SJSA1 (cell line): ENCODE measurements at regions not wholly inside any gene's neighbourhood (a gene's known extent, or its start where the extent isn't known, plus 50 kb on each side); places are given as distances from the start of the nearest gene placed in this dataset.
"Not testable (repeated sequence)": the region's sequence is repeated elsewhere in the genome, so short reads cannot be mapped to it uniquely, and the experiment has no call there.

ENCODE experiments used
- DNase-seq, 2 experiments: peaks; one replicate each; pipeline ENCODE4 v3.0.0-alpha.2; 2015 to 2020; ENCODE audit warnings: low spot score in 2 of 2, low read depth in 1 of 2
- H3K27ac ChIP-seq: fragments of 250-450 bp; sonication (Bioruptor Pico); 2 replicates; pipeline ENCODE4 v1.5.1; 2020; ENCODE audit warnings: mild to moderate bottlenecking, moderate library complexity
- H3K27me3 ChIP-seq: fragments of 250-450 bp; sonication (Bioruptor Pico); replicated peaks from 2 replicates; pipeline ENCODE4 v1.5.1; 2020; ENCODE audit warnings: mild to moderate bottlenecking, moderate library complexity
- H3K36me3 ChIP-seq: fragments of 250-450 bp; sonication (Bioruptor Pico); 2 replicates; pipeline ENCODE4 v1.5.1; 2020; ENCODE audit warnings: mild to moderate bottlenecking
- H3K4me1 ChIP-seq: fragments of 250-450 bp; sonication (Bioruptor Pico); replicated peaks from 2 replicates; pipeline ENCODE4 v1.6.1; 2021; ENCODE audit warnings: mild to moderate bottlenecking
- H3K4me3 ChIP-seq: fragments of 250-450 bp; sonication (Bioruptor Pico); 2 replicates; pipeline ENCODE4 v1.5.1; 2020; ENCODE audit warnings: mild to moderate bottlenecking
- H3K9me3 ChIP-seq: fragments of 250-450 bp; sonication (Bioruptor Pico); replicated peaks from 2 replicates; pipeline ENCODE4 v1.5.1; 2020; ENCODE audit warnings: mild to moderate bottlenecking

GRCh38 chr5:104573949-104574709, 1011.5 kb upstream of the NUDT12 start:
- H3K36me3 ChIP-seq, result no peaks in the 10 kb centered on the region
- H3K27ac ChIP-seq, result no peak overlapping the region
- H3K27me3 ChIP-seq, result no peaks in the 10 kb centered on the region
- DNase-seq, result no peak
- 0 out of 2 replicates have a peak, but pooled peaks cover 9% of the 10 kb centered on the region for H3K9me3 ChIP-seq
- no peak overlapping the region for H3K4me3 ChIP-seq
- H3K4me1 ChIP-seq, result no peaks in the 10 kb centered on the region

- Histone ChIP-seq H3K27me3 (no peaks in the 10 kb centered on the region), H3K4me1 (no peaks in the 10 kb centered on the region), H3K36me3 (no peaks in the 10 kb centered on the region), H3K9me3 (0 out of 2 replicates have a peak, but pooled peaks cover 12% of the 10 kb centered on the region), H3K27ac (no peak overlapping the region), H3K4me3 (no peak overlapping the region)
- no peak for DNase-seq
Measured at GRCh38 chr5:104569621-104570020, 1007.0 kb upstream of the NUDT12 start.

GRCh38 chr5:104564530-104564929, 1001.9 kb upstream of the NUDT12 start:
- Histone ChIP-seq H3K4me3 (no peak overlapping the region), H3K9me3 (0 out of 2 replicates have a peak, but pooled peaks cover 4% of the 10 kb centered on the region), H3K36me3 (no peaks in the 10 kb centered on the region), H3K27me3 (no peaks in the 10 kb centered on the region), H3K27ac (no peak overlapping the region), H3K4me1 (no peaks in the 10 kb centered on the region)
- DNase-seq, result no peak

GRCh38 chr5:104556957-104557356, 994.4 kb upstream of the NUDT12 start:
- Histone ChIP-seq H3K27me3 (no peaks in the 10 kb centered on the region), H3K36me3 (no peaks in the 10 kb centered on the region)
- DNase-seq, result no peak

DNA sequence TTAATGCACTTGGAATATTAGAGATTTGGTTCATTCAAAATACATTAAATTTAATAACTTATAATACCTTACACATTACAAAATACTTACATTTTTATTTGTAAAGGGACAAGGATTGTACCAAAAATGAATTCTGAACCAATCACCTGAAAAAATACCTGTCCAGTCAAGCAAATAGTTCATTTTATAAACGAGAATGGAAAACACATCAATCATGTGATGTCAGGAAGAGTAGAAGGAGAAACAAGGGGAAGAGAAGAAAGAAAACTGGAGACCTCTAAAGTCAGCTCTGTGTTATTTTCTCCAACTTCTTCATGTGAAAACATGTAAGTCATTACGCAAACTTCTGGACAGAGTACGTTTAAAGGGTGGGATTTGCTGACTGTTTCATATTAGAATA, 989.0 kb upstream of the NUDT12 start:
- no peak overlapping the region for H3K27ac ChIP-seq
- 0 out of 2 replicates have a peak, but pooled peaks cover 4% of the 10 kb centered on the region for H3K9me3 ChIP-seq
- no peaks in the 10 kb centered on the region for H3K27me3 ChIP-seq
- H3K4me1 ChIP-seq, result no peaks in the 10 kb centered on the region
- no peak for DNase-seq
- no peaks in the 10 kb centered on the region for H3K36me3 ChIP-seq
- no peak overlapping the region for H3K4me3 ChIP-seq

More at GRCh38 chr5:104556957-104557356, 994.4 kb upstream of the NUDT12 start:
- H3K9me3 ChIP-seq, result no peaks in the 10 kb centered on the region
- no peaks in the 10 kb centered on the region for H3K4me1 ChIP-seq
- no peak overlapping the region for H3K4me3 ChIP-seq
- H3K27ac ChIP-seq, result no peak overlapping the region

GRCh38 chr5:104546871-104547270, 984.3 kb upstream of the NUDT12 start:
- H3K4me1 ChIP-seq, DNase-seq, H3K27me3 ChIP-seq, H3K36me3 ChIP-seq, H3K4me3 ChIP-seq, H3K27ac ChIP-seq, H3K9me3 ChIP-seq: not testable (repeated sequence)

GRCh38 chr5:104541141-104541785, 978.7 kb upstream of the NUDT12 start:
- no peaks in the 10 kb centered on the region for H3K4me1 ChIP-seq
- H3K4me3 ChIP-seq, result no peak overlapping the region
- H3K27me3 ChIP-seq, result no peaks in the 10 kb centered on the region
- H3K9me3 ChIP-seq, result 0 out of 2 replicates have a peak, but pooled peaks cover 2% of the 10 kb centered on the region
- DNase-seq, result no peak
- no peaks in the 10 kb centered on the region for H3K36me3 ChIP-seq
- no peak overlapping the region for H3K27ac ChIP-seq

DNA sequence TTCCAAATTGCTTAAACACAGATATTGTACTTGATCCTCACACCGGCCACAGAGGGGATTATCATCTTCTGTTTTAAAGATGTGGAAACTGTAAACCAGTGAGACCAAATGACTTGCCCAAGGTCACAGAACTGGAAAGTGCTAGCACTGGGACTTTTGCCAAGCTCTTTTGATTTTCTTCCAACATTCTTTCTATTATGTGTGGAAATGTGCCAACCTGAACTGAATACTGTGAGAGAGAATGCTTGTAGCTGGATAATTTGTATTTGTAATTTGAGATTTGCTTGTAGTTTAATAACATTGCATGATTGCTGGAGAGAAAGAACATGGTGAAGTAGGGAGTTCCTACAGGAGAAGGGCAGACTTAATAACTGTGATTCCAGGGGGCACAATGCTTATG, 977.9 kb upstream of the NUDT12 start:
- Histone ChIP-seq H3K4me1 (no peaks in the 10 kb centered on the region), H3K4me3 (no peak overlapping the region), H3K27me3 (no peaks in the 10 kb centered on the region), H3K36me3 (no peaks in the 10 kb centered on the region), H3K27ac (no peak overlapping the region), H3K9me3 (0 out of 2 replicates have a peak, but pooled peaks cover 2% of the 10 kb centered on the region)
- no peak for DNase-seq

DNA sequence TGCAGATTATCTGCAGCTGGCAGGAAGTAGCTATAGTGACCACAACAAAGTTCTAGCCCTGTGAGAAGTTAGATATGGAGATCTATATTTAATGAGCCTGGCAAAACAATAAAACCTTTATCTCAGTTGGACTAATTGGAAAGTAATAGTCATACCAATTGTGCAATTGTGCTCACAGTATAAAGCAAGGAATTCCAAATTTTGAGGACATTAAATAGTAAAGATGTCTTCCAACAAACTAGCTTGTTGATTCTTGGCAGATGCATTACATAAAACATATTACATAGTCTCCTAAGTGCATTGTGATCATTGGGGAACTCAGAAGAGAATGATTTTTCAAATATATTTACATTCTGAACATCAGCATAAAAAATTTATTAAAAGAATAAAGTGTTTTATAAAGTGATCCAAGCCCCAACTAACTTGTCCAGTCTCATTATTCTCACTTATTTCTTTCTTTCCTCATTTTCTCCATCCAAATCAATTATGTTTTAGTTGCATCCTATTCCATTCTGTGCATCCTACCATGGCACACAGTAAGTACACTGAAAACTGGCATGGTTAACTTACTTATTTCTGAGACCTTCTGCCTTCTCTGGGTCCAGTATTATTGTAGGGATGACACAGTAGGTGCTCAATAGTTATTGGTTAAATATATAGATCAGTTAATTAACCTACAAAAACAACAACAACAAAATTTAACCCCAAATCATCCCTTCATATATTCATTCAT, 977.2 kb upstream of the NUDT12 start:
- Histone ChIP-seq H3K27me3 (no peaks in the 10 kb centered on the region), H3K4me1 (no peaks in the 10 kb centered on the region), H3K9me3 (0 out of 2 replicates have a peak, but pooled peaks cover 2% of the 10 kb centered on the region), H3K4me3 (no peak overlapping the region), H3K27ac (no peak overlapping the region), H3K36me3 (no peaks in the 10 kb centered on the region)
- DNase-seq, result no peak

DNA sequence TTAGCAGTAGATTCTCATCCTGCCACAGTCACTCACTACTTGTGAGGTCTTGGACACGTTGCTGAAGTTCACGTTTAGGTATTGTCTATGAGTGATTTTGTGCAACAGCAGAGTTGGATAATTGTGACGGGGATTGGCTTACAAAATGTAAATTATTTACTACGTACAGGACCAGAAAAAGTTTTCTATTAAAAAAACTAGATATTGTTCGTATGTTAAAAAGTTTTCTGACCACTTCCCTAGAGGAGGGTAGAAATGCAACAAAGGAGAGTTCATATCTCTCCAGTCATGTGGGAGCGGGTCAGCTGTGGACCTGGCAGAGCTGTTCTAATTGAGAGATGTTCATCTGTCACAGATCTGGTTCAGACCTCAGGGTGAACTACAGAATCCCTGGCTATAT, 976.1 kb upstream of the NUDT12 start:
- Histone ChIP-seq H3K27ac (no peak overlapping the region), H3K4me1 (no peaks in the 10 kb centered on the region), H3K36me3 (no peaks in the 10 kb centered on the region), H3K9me3 (0 out of 2 replicates have a peak, but pooled peaks cover 2% of the 10 kb centered on the region), H3K4me3 (no peak overlapping the region), H3K27me3 (no peaks in the 10 kb centered on the region)
- no peak for DNase-seq

GRCh38 chr5:104533498-104533897, 970.9 kb upstream of the NUDT12 start:
- no peak for DNase-seq
- H3K4me1 ChIP-seq, result no peaks in the 10 kb centered on the region
- H3K27ac ChIP-seq, result no peak overlapping the region
- H3K36me3 ChIP-seq, result no peaks in the 10 kb centered on the region
- no peaks in the 10 kb centered on the region for H3K27me3 ChIP-seq
- H3K4me3 ChIP-seq, result no peak overlapping the region
- no peaks in the 10 kb centered on the region; the same call in 1 of the 2 replicates for H3K9me3 ChIP-seq

DNA sequence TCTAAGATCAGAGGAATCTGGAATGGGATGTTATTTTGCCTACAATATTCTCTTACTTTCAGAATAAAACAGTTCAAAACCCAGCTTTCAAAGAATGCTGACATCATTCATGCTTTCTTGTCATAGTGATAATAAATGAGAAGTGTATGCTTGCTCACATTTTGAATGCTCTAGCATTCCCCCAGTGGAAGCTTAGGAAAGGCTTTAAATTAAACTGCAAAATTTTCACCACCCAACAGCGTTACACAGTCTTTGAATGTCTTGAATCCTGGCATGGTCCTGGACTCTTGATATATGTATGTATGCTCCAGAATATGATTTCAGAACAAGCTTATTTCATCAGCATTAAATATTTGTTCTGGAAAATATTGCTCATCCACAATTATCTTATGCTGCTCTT, 964.3 kb upstream of the NUDT12 start:
- no peak overlapping the region for H3K4me3 ChIP-seq
- no peaks in the 10 kb centered on the region for H3K4me1 ChIP-seq
- H3K27ac ChIP-seq, result no peak overlapping the region
- H3K36me3 ChIP-seq, result no peaks in the 10 kb centered on the region; the same call in 1 of the 2 replicates
- no peak for DNase-seq
- H3K27me3 ChIP-seq, result no peaks in the 10 kb centered on the region
- H3K9me3 ChIP-seq, result peaks cover 11% of the 10 kb centered on the region; the same call in 1 of the 2 replicates

- no peak overlapping the region for H3K27ac ChIP-seq
- DNase-seq, result no peak
- no peak overlapping the region for H3K4me3 ChIP-seq
- H3K9me3 ChIP-seq, result no peaks in the 10 kb centered on the region; the same call in 1 of the 2 replicates
- H3K4me1 ChIP-seq, result no peaks in the 10 kb centered on the region
- no peaks in the 10 kb centered on the region for H3K36me3 ChIP-seq
- H3K27me3 ChIP-seq, result no peaks in the 10 kb centered on the region
Measured at GRCh38 chr5:104513640-104514072, 951.1 kb upstream of the NUDT12 start.
